NCI-H2171 (cell line): ENCODE measurements at regions not wholly inside any gene's neighbourhood (a gene's known extent, or its start where the extent isn't known, plus 50 kb on each side); places are given as distances from the start of the nearest gene placed in this dataset.
"Not testable (repeated sequence)": the region's sequence is repeated elsewhere in the genome, so short reads cannot be mapped to it uniquely, and the experiment has no call there.

ENCODE experiments used
- DNase-seq: peaks from one replicate; lab custom pipeline; 2025; lab: John Stamatoyannopoulos, UW

DNA sequence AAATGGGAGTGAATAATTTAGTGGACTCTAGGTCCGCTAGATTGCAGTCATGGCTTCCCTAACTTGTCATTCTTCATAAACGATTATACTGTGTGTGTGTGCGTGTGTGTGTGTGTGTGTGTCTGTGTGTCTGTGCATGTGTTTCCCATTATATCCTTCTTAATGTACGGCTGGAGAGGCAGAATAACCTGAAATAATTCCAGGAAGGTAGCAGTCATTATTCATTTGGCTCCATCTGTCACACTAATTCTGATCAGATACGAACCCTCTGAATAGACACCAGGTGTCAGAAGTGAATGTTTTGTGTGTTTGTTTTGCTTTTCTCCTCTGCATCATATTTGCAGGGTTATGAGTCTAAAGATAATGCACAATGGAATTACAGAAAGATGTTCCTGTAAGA is 372.9 kb downstream of the DOK5 start:
- DNase-seq = no peak

- DNase-seq = no peak
Observed at GRCh38 chr20:54846948-54847347, 371.6 kb downstream of the DOK5 start.

- no peak for DNase-seq
Observed at GRCh38 chr20:54844346-54844745, 369.0 kb downstream of the DOK5 start.

DNA sequence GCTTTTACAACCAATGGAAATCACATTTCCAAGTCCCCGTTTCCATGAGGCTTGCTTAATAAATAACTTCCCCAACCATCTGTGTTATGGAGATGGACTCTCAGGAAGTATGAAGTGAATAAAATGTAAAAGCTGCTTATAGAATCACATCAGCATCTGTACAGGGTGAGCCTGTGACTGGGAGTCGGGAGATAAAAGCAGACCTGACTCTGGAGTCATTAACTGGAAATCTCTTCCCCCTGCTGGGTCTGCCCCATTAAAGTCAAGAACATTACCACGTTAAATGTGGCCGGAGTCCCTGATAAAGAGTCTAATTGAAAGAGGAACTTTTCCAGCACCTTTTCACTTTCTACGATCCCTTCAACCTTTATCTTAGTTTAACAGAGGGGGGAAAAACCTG is 368.5 kb downstream of the DOK5 start:
- no peak for DNase-seq

DNA sequence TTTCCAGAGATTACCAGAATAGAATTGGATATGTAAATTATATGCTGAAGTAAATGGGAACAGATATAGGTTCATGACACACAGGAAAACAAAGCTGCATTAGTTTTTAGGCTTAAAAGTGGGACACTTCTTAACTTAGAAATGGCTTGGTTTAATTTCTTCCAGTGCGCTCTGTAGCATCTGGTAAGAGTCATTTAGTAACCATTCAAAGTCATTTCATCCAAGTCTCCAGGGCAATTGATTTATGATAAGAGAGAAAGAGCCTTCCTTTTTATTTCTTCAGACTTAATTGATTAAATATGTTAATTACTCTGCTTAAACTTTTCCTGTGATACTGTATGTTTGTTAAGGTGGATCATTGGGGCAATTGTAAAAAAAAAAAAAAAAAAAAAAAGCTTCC is 368.0 kb downstream of the DOK5 start:
- DNase-seq = no peak

DNA sequence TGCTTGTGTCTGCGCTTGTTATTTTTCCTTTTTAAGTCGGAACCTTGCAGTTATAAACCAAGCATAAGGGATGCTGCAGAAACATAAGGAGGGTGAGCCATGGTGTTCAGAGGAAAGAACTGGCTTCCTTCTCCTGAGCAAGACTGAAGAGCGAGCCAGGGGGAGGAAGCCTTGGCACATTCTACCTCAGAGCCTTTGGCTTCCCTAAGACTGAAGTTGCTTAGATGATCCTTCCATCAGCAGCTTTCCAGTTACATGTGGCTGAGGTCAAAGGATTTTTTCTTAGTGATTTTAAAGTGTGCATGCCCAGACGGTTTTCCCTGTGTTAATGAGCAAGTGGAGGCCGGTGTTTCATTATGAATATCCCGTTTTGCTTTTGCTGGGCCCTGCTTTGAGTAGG is 363.8 kb downstream of the DOK5 start:
- DNase-seq = no peak

DNA sequence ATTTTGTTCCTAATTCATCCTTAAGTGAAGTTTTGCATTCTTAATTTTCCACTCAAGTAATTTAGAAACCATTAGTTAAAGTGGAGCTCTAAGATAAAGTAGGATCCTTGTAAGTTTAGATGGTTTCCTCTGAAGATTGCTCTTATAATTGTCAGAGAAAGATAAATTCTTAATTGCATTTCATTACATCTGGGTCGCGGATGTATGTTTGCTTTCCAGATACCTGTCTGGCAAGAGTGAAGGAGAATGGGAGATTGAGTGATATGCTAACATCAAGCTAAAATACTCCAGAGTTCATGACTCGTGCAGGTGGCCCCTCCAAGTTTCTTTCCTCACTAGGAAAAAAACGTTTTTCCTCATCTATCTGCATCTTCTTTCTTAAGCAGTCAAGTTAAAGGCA is 361.8 kb downstream of the DOK5 start:
- no peak for DNase-seq

- DNase-seq = no peak
Observed at GRCh38 chr20:54822386-54822785, 347.0 kb downstream of the DOK5 start.

DNA sequence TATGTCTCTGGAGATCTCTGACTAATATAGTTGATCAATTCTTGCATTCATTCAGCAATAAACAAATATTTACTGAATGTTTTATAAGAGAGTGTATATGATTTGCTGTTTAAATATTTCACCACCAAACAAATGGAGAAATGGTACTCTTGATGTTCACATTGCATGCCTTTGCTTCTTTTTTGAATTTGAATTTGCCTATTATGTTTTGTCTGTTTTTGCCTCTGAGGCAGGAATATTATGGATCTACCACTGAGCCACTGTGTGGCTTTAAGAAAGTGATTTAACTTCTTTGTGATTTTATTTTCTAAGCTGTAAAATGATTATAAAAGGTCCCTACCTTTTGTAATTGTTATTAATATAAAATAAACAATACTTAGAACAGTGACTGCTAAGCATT is 345.0 kb downstream of the DOK5 start:
- DNase-seq = no peak

DNA sequence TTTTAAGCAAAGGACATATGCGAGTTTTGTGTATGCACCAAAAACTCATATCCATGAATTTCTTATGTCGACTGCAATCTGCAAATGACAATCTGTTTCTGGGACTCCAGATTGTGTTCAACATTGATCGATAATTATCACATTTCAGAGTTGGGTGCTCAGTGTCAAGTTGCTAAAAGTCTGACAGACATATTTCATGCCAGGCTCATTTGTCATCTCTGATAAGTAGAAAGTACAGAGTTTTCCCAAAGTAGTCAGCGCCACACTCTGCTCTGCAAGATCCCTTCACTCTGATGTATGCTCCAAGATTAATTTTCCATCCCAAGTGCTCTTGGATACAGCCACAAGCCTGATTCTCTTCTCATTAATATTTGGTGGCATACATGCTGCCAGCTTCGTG is 331.1 kb downstream of the DOK5 start:
- no peak for DNase-seq

DNA sequence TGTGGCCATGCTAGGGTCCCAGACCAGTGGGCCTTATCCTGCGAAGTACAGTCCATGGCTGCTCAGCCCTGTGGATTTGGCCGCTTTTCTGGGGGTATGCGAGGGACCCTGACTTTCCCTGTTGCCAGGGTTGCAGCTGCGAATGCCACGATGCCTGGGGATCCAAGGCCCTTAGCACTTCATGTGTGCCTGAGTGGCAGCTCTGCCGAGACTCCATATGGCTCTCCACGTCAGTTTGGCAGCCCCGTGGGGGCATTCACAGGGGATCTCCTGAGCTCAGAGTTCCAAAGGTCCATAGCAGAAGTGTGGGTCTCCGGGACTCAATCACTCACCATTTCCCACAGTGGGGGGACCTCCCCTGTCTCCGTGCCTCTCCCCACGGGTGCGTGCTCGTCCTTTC is 319.5 kb downstream of the DOK5 start:
- no peak for DNase-seq

DNA sequence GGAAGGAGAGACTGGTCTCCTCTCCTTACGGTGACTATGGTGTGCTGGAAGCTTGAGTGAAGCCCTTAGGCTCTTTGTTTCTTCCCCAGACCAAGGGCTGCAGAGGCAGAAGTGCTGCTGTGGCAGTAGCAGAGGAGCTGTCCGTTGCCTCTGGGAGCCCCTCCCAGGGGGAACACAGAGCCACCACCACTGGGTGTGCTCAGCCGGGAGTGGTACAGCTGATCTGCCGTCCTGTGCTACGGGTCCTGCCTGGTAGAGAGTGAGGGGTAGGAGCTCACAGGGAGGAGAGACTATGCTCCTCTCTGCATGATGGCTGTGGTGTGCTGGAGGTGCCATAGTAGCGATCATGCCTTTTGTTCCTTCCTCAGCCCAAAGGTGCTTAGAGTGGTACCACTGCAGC is 318.7 kb downstream of the DOK5 start:
- no peak for DNase-seq

DNA sequence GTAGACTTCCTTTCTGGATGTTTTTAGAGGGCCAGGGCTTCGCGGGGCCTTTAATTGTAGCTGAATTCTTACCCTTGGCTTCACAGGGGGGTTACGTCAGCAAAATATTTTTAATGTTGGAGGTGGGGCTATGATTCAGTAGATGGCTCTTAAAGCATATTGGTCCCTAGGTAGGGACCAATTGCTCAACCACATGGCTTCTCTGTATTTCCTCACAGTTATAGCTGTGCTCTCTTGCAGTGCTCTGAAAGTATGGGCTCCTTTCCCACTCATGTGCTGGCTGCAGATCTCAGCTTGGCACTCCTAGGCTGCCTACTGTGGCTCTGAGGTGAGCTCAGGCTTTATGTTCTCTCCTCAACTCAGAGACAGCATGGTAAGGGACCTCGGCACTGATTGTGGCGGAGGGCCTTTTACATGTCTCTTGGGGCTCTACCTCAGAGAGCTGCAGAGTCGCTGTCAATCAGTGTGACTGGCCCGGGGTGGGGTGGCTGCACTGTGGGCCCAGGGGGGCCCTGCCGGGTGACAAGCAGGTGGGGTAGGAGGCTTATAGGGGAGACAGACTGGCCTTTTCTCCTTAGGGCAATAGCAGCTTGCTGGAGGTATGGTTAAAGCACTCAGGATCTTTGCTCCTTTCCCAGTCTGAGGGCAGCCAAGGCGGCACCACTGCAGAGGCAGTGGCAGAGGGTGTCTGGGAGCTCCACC is 318.0 kb downstream of the DOK5 start:
- no peak for DNase-seq

DNA sequence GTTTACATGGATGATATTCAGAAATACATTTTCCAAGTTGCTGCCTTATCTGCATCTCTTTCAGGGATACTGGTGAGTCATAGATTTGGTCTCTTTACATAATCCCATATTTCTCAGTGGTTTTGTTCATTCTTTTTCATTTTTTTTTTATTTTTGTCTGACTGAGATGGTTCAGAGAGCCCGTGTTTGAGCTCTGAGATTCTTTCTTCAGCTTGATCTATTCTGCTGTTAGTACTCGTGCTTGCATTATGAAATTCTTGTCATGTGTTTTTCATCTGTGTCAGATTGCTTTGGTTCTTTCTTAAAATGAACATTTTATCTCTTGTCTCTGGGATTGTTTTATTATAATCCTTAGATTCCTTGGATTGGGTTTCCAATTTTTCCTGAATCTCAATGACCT is 317.3 kb downstream of the DOK5 start:
- DNase-seq = no peak

- not testable (repeated sequence) for DNase-seq
Observed at GRCh38 chr20:54788260-54788659, 312.9 kb downstream of the DOK5 start.

- not testable (repeated sequence) for DNase-seq
Observed at GRCh38 chr20:54782758-54783157, 307.4 kb downstream of the DOK5 start.

GRCh38 chr20:54774426-54774825 is 299.0 kb downstream of the DOK5 start:
- DNase-seq = no peak

DNA sequence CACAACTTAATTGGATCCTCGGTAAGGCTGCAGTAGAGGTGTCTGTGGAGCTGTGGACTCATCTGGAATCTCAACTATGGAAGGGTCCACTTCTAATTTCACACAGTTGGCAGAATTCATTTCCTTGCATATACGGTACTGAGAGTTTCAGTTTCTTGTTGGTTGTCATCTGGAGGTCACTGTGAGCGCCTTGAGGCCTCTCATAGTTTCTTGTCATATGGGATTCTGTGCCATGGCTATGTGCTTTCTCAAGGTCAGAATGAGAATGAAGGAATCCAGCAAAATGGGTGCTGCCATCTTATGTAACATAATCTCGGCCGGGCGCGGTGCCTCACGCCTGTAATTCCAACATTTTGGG is 298.2 kb downstream of the DOK5 start:
- no peak for DNase-seq

DNA sequence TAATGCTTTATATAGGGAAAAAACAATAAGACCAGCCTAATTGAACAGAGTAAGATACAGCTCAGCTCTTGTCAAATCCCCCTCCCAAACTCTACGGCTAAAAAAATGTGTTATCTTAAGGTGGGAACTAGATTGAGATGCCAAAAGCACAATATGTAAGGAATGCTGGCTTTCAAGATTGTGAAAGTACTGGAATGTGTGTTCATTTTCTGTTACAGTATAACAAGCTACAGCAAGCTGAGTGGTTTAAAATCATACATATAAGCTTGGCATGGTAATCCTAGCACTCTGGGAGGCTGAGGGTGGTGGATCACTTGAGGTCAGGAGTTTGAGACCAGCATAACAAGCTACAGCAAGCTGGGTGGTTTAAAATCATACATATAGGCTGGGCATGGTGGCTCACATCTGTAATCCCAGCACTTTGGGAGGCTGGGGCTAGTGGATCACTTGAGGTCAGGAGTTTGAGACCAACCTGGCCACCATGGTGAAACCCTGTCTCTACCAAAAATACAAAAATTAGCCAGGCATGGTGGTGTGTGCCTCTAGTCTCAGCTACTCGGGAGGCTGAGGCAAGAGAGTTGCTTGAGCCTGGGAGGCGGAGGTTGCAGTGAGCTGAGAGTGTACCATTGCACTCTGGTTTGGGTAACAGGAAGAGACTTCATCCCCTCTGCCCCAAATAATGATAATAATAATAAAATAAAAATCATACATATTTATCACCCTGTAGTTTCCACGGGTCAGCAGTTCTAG is 297.7 kb downstream of the DOK5 start:
- no peak for DNase-seq

GRCh38 chr20:54766483-54766882 is 291.1 kb downstream of the DOK5 start:
- no peak for DNase-seq

- no peak for DNase-seq
Observed at GRCh38 chr20:54763366-54763765, 288.0 kb downstream of the DOK5 start.

- DNase-seq = no peak
Observed at GRCh38 chr20:54759589-54759988, 284.2 kb downstream of the DOK5 start.

GRCh38 chr20:54746796-54747195 is 271.4 kb downstream of the DOK5 start:
- DNase-seq = no peak

DNA sequence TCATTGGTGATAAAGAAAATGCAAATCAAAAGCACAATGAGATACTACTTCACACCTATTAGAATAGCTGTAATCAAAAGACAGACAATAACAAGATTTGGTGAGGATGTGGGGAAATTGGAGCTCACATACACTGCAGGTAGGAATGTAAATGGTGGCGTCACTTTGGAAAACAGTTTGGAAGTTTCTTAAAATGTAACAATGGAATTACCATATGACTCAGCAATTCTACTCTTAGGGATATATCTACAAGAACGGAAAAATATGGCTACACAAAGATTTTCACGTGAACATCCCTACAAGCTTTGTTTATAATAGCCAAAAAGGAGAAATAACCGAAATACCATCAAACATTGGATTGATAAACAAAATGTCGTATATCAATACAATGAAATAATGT is 270.4 kb downstream of the DOK5 start:
- no peak for DNase-seq
